ENCODE measurements at regions not wholly inside any gene's neighbourhood (a gene's known extent, or its start where the extent isn't known, plus 50 kb on each side); places are given as distances from the start of the nearest gene placed in this dataset.
"Not testable (repeated sequence)": the region's sequence is repeated elsewhere in the genome, so short reads cannot be mapped to it uniquely, and the experiment has no call there.

GRCh38 chr6:164616917-164617524 is 692.4 kb downstream of the C6orf118 start:
- Histone ChIP-seq H3K9me3 (no peaks in the 10 kb centered on the region), H3K36me3 (no peaks in the 10 kb centered on the region), H3K4me3 (no peak overlapping the region), H3K27ac (no peak overlapping the region), H3K4me1 (no peaks in the 10 kb centered on the region), H3K27me3 (no peaks in the 10 kb centered on the region)
- intact Hi-C loops (cut with DNase I) = no loop called here
- TF ChIP-seq POLR2A (IDR thresholded peaks at IDR 0.05) (no peak), POLR2AphosphoS5 (IDR thresholded peaks at IDR 0.05; ENCODE audit: insufficient read depth in 1 of 2, low read depth in 1 of 2) (no peak)
- TF ChIP-seq, protein P1, sequence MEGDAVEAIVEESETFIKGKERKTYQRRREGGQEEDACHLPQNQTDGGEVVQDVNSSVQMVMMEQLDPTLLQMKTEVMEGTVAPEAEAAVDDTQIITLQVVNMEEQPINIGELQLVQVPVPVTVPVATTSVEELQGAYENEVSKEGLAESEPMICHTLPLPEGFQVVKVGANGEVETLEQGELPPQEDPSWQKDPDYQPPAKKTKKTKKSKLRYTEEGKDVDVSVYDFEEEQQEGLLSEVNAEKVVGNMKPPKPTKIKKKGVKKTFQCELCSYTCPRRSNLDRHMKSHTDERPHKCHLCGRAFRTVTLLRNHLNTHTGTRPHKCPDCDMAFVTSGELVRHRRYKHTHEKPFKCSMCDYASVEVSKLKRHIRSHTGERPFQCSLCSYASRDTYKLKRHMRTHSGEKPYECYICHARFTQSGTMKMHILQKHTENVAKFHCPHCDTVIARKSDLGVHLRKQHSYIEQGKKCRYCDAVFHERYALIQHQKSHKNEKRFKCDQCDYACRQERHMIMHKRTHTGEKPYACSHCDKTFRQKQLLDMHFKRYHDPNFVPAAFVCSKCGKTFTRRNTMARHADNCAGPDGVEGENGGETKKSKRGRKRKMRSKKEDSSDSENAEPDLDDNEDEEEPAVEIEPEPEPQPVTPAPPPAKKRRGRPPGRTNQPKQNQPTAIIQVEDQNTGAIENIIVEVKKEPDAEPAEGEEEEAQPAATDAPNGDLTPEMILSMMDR (IDR thresholded peaks at IDR 0.05) = no peak
- DNase-seq (ENCODE audit: extremely low spot score in 2 of 2) = no peak

GRCh38 chr6:164612751-164613150 is 696.7 kb downstream of the C6orf118 start:
- Histone ChIP-seq H3K9me3 (no peaks in the 10 kb centered on the region), H3K27me3 (no peaks in the 10 kb centered on the region), H3K4me1 (no peaks in the 10 kb centered on the region), H3K27ac (no peak overlapping the region), H3K4me3 (no peak overlapping the region), H3K36me3 (no peaks in the 10 kb centered on the region)
- intact Hi-C loops (cut with DNase I) = no loop called here
- TF ChIP-seq POLR2AphosphoS5 (IDR thresholded peaks at IDR 0.05; ENCODE audit: insufficient read depth in 1 of 2, low read depth in 1 of 2) (no peak), POLR2A (IDR thresholded peaks at IDR 0.05) (no peak)
- TF ChIP-seq, protein P1 (IDR thresholded peaks at IDR 0.05) = no peak
- no peak for DNase-seq (ENCODE audit: extremely low spot score in 2 of 2)

GRCh38 chr6:164610859-164611258 is 698.5 kb downstream of the C6orf118 start:
- H3K9me3 ChIP-seq; H3K27me3 ChIP-seq; H3K36me3 ChIP-seq; H3K4me3 ChIP-seq; H3K4me1 ChIP-seq; H3K27ac ChIP-seq; intact Hi-C loops (cut with DNase I); DNase-seq (ENCODE audit: extremely low spot score in 2 of 2): not testable (repeated sequence)

DNA sequence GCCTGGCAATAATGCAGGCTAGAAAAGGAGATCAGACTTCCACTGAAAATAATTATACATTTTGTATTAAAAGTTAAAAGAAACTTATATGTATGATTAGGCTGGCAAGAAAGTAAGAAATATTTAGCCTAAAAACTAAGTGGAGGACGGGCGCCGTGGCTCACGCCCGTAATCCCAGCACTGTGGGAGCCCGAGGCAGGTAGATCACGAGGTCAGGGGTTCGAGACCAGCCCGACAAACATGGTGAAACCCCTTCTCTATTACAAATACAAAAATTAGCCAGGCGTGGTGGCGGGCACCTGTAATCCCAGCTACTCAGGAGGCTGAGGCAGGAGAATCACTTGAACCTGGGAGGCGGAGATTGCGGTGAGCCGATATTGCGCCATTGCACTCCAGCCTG is 707.0 kb downstream of the C6orf118 start:
- H3K27me3 ChIP-seq; H3K36me3 ChIP-seq; H3K9me3 ChIP-seq; intact Hi-C loops (cut with DNase I); DNase-seq (ENCODE audit: extremely low spot score in 2 of 2); H3K4me3 ChIP-seq; H3K4me1 ChIP-seq; H3K27ac ChIP-seq: not testable (repeated sequence)

DNA sequence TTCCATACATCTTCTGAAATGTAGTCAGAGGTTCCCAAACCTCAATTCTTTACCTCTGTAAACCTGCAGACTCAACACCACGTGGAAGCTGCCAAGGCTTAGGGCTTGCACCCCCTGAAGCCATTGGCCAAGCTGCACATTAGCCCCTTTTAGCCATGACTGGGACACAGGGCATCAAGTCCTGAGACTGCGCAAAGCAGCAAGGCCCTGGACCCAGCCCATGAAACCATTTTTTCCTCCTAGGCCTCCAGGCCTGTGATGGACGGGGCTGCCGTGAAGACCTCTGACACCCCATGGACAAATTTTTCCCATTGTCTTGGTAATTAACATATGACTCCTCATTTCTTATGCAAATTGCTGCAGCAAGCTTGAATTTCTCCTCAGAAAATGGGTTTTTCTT is 727.8 kb downstream of the C6orf118 start:
- TF ChIP-seq POLR2A (IDR thresholded peaks at IDR 0.05) (no peak), POLR2AphosphoS5 (IDR thresholded peaks at IDR 0.05; ENCODE audit: insufficient read depth in 1 of 2, low read depth in 1 of 2) (no peak)
- TF ChIP-seq, protein P1 (IDR thresholded peaks at IDR 0.05) = no peak
- Histone ChIP-seq H3K9me3 (no peaks in the 10 kb centered on the region), H3K36me3 (no peaks in the 10 kb centered on the region), H3K27me3 (no peaks in the 10 kb centered on the region), H3K4me1 (no peaks in the 10 kb centered on the region), H3K4me3 (no peak overlapping the region), H3K27ac (no peak overlapping the region)
- no peak for DNase-seq (ENCODE audit: extremely low spot score in 2 of 2)
- intact Hi-C loops (cut with DNase I) = no loop called here

DNA sequence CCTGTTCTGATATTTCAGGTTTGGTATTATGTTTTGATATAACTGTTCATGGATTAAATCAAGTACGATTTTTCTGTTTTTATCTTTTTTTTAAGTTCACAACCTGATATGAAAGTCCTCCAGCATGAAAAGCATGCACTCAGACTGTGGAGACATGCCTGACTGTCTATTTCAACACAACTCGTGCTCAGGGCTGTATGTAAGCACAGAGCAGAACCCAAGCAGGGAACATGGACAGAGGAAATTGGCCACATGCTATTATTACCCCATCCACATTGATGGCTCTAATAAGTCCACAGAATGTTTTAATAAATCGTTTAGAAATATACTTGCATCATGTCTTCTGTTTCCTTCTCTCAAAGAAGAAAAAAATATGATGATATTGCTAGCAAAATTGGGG is 730.4 kb downstream of the C6orf118 start:
- H3K27me3 ChIP-seq = no peaks in the 10 kb centered on the region
- no peaks in the 10 kb centered on the region for H3K9me3 ChIP-seq
- no peak for DNase-seq (ENCODE audit: extremely low spot score in 2 of 2)
- TF ChIP-seq POLR2A (IDR thresholded peaks at IDR 0.05) (no peak), POLR2AphosphoS5 (IDR thresholded peaks at IDR 0.05; ENCODE audit: insufficient read depth in 1 of 2, low read depth in 1 of 2) (no peak)
- TF ChIP-seq, protein P1 (IDR thresholded peaks at IDR 0.05) = no peak
- no peak overlapping the region for H3K27ac ChIP-seq
- H3K4me3 ChIP-seq = no peak overlapping the region
- H3K36me3 ChIP-seq = no peaks in the 10 kb centered on the region
- no peaks in the 10 kb centered on the region for H3K4me1 ChIP-seq
- intact Hi-C loops (cut with DNase I) = no loop called here
